ENCODE measurements at regions not wholly inside any gene's neighbourhood (a gene's known extent, or its start where the extent isn't known, plus 50 kb on each side); places are given as distances from the start of the nearest gene placed in this dataset.
A peak's percentile ranks its signal among the peaks of the same experiment; 100 is the strongest.

DNA sequence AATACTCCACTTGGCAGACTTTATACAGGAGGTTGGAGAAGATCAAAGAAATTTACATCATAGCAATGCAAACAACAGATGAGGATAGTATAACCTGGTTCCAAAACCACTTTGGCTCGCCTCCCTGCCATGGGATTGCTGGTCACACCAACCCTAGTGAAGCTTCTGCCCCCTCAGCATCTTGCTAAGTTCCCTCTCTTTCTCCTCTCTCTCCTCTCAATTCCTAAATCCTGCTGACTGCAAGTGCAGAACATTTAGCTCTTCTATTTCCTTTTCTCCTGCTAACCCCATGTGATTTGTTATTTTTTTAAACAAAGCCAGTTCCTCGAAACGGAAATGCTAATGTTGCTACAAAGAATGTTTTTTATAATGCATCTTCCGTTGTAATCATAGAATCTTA, 50.3 kb upstream of the LY86 start:
- WGBS (ENCODE audit: insufficient coverage) = 57% methylated on average over 1 of the region's 4 CpGs
- no peak overlapping the region for H3K27ac ChIP-seq (ENCODE audit: low read length)
- H3K36me3 ChIP-seq (ENCODE audit: control insufficient read depth, insufficient read depth, low read length) = no peaks in the 10 kb centered on the region
- H3K4me3 ChIP-seq (ENCODE audit: low read length) = no peak overlapping the region
- peaks cover 3% of the 10 kb centered on the region for H3K4me1 ChIP-seq (ENCODE audit: control insufficient read depth, insufficient read depth, low read length)
- peak; percentile 70 for DNase-seq
- H3K27me3 ChIP-seq (ENCODE audit: control insufficient read depth, insufficient read depth, low read length) = no peaks in the 10 kb centered on the region
- no peaks in the 10 kb centered on the region for H3K9me3 ChIP-seq (replicated peaks; ENCODE audit: control insufficient read depth, low read depth, low read length)
